Spleen (tissue), 11 donors: ENCODE measurements at regions not wholly inside any gene's neighbourhood (a gene's known extent, or its start where the extent isn't known, plus 50 kb on each side); places are given as distances from the start of the nearest gene placed in this dataset.

Experiments
- DNase-seq: peaks from one replicate; pipeline ENCODE4 v3.0.0-alpha.2; 2020
- H3K27ac ChIP-seq, 8 donors: fragments of 200-600 bp; sonication (generic) in 7 of 8; 1 replicate in 4 of 8; 2 replicates in 4 of 8; pipeline versions ENCODE4 v1.5.0 to v1.8.0; 2016 to 2021; ENCODE audit warnings: inconsistent platforms in 4 of 8, mild to moderate bottlenecking in 4 of 8, moderate library complexity in 1 of 8
- H3K27me3 ChIP-seq, 7 donors: fragments of 200-600 bp; sonication (generic) in 6 of 7; replicated peaks in 1 of 7; 1 replicate in 4 of 7; 2 replicates in 3 of 7; pipeline versions ENCODE4 v1.5.0 to v1.8.0; 2016 to 2021; ENCODE audit warnings: inconsistent platforms in 3 of 7, mild to moderate bottlenecking in 1 of 7
- H3K36me3 ChIP-seq, 6 donors: fragments of 200-600 bp; sonication (generic) in 5 of 6; 1 replicate in 4 of 6; 2 replicates in 2 of 6; pipeline versions ENCODE4 v1.5.0 to v1.8.0; 2016 to 2021; ENCODE audit warnings: inconsistent platforms in 2 of 6
- H3K4me1 ChIP-seq, 6 donors: fragments of 200-600 bp; sonication (generic) in 5 of 6; 1 replicate in 3 of 6; 2 replicates in 3 of 6; pipeline versions ENCODE4 v1.5.0 to v1.8.0; 2016 to 2021; ENCODE audit warnings: inconsistent platforms in 3 of 6
- H3K4me3 ChIP-seq, 8 donors: fragments of 200-600 bp; sonication (generic) in 7 of 8; 1 replicate in 4 of 8; 2 replicates in 4 of 8; pipeline versions ENCODE4 v1.5.0 to v1.8.0; 2016 to 2021; ENCODE audit warnings: inconsistent platforms in 4 of 8, mild to moderate bottlenecking in 4 of 8, moderate library complexity in 2 of 8
- H3K9me3 ChIP-seq, 8 donors: fragments of 200-600 bp; sonication (generic) in 7 of 8; 1 replicate in 4 of 8; 2 replicates in 4 of 8; pipeline versions ENCODE4 v1.5.0 to v1.8.0; 2016 to 2021; ENCODE audit warnings: inconsistent platforms in 4 of 8
- CTCF ChIP-seq, 11 experiments: fragments of 200-600 bp in 7 of 11; fragments of 450-650 bp in 4 of 11; sonication (generic) in 4 of 11; IDR thresholded peaks in 8 of 11; conservative IDR thresholded peaks in 3 of 11; 1 replicate in 7 of 11; 2 replicates in 4 of 11; pipeline versions ENCODE4 v1.4.0 to v1.8.0; 2016 to 2021; ENCODE audit warnings: antibody characterized with exemption in 11 of 11, inconsistent platforms in 4 of 11, mild to moderate bottlenecking in 1 of 11
- POLR2A ChIP-seq, 3 donors: fragments of 450-650 bp; IDR thresholded peaks; one replicate each; pipeline ENCODE4 v1.5.1; 2017; ENCODE audit warnings: antibody characterized with exemption in 3 of 3, mild to moderate bottlenecking in 1 of 3
- POLR2AphosphoS5 ChIP-seq, 3 donors: sonication (generic); formaldehyde crosslinking; IDR thresholded peaks; one replicate each; pipeline ENCODE4 v1.5.1; 2017; ENCODE audit warnings: antibody characterized with exemption in 3 of 3
- WGBS, 5 donors: extraction: QIAGEN DNeasy Blood & Tissue Kit in 3 of 5; methylation state at CpG; one replicate each; pipeline versions ENCODE4 v1.1.5 to v1.1.7; 2013 to 2018; 5-methylcytosine and 5-hydroxymethylcytosine counted together
- intact Hi-C: fragments of 100-400 bp; cut with DNase I; formaldehyde crosslinking; loops from one replicate; pipeline ENCODE4 v1.15.0; 2023; ENCODE audit warnings: low total_unique reads
- donor health status: healthy with polysubstance abuse.
- donor health status: DM: no; HTN: no; CAD: no; lungs with moderate emphysema.
- donor health status: DM: no; HTN: no; CAD: no.
- donor health status: Bipolar disorder and iron deficiency.
- donor health status: healthy.
- donor health status: DM: no; HTN: no; CAD: no.
- donor health status: DM: yes; HTN: yes; CAD: no.

GRCh38 chr12:107152315-107152714, 59.0 kb upstream of the CRY1 start:
- intact Hi-C loops, result no loop called here
- no peak for DNase-seq
- Histone ChIP-seq H3K27ac (no peak overlapping the region), H3K27me3 (peaks cover 0 to 25% (median 4%) of the 10 kb centered on the region in 7 donors), H3K4me3 (no peak overlapping the region), H3K4me1 (no peaks in the 10 kb centered on the region), H3K9me3 (peaks cover 0 to 6% (median 0%) of the 10 kb centered on the region in 8 donors), H3K36me3 (no peaks in the 10 kb centered on the region)
- TF ChIP-seq POLR2AphosphoS5 (IDR thresholded peaks at IDR 0.05), result no peak
- 83 to 90% (median 86%) methylated on average over 3 of the region's 3 CpGs for WGBS, 5 donors

- H3K36me3 ChIP-seq, result no peaks in the 10 kb centered on the region
- DNase-seq, result no peak
- 82 to 98% (median 90%) methylated on average over 2 of the region's 2 CpGs for WGBS, 5 donors
- peaks cover 0 to 45% (median 10%) of the 10 kb centered on the region in 7 donors for H3K27me3 ChIP-seq
- H3K4me1 ChIP-seq, result no peaks in the 10 kb centered on the region
- TF ChIP-seq POLR2A (IDR thresholded peaks at IDR 0.05), result no peak
- TF ChIP-seq CTCF (IDR thresholded peaks at IDR 0.05 in 8 of 11, conservative IDR thresholded peaks at IDR 0.05 in 3 of 11), result no peak
- TF ChIP-seq POLR2AphosphoS5 (IDR thresholded peaks at IDR 0.05), result no peak
- intact Hi-C loops, result no loop called here
- no peaks in the 10 kb centered on the region for H3K9me3 ChIP-seq
- H3K4me3 ChIP-seq, result no peak overlapping the region
- H3K27ac ChIP-seq, result no peak overlapping the region
Measured at GRCh38 chr12:107159384-107159900, 66.1 kb upstream of the CRY1 start.

GRCh38 chr12:107163413-107163812, 70.1 kb upstream of the CRY1 start:
- 85 to 92% (median 86%) methylated on average over 4 of the region's 4 CpGs for WGBS, 5 donors
- no peak for DNase-seq
- Histone ChIP-seq H3K4me1 (no peaks in the 10 kb centered on the region), H3K9me3 (no peaks in the 10 kb centered on the region), H3K36me3 (no peaks in the 10 kb centered on the region), H3K4me3 (no peak overlapping the region), H3K27me3 (peaks cover 0 to 21% (median 0%) of the 10 kb centered on the region in 7 donors), H3K27ac (no peak overlapping the region)
- TF ChIP-seq POLR2A (IDR thresholded peaks at IDR 0.05) (no peak), CTCF (IDR thresholded peaks at IDR 0.05 in 8 of 11, conservative IDR thresholded peaks at IDR 0.05 in 3 of 11) (no peak), POLR2AphosphoS5 (IDR thresholded peaks at IDR 0.05) (no peak)
- intact Hi-C loops, result no loop called here

GRCh38 chr12:107164392-107164791, 71.0 kb upstream of the CRY1 start:
- intact Hi-C loops, result no loop called here
- 56 to 74% (median 64%) methylated on average over 1 of the region's 1 CpG for WGBS, 5 donors
- Histone ChIP-seq H3K4me3 (no peak overlapping the region), H3K9me3 (no peaks in the 10 kb centered on the region), H3K4me1 (no peaks in the 10 kb centered on the region), H3K27ac (no peak overlapping the region), H3K27me3 (peaks cover 0 to 21% (median 0%) of the 10 kb centered on the region in 7 donors), H3K36me3 (no peaks in the 10 kb centered on the region)
- TF ChIP-seq POLR2A (IDR thresholded peaks at IDR 0.05) (no peak), POLR2AphosphoS5 (IDR thresholded peaks at IDR 0.05) (no peak), CTCF (IDR thresholded peaks at IDR 0.05 in 8 of 11, conservative IDR thresholded peaks at IDR 0.05 in 3 of 11) (no peak)
- no peak for DNase-seq

- intact Hi-C loops, result no loop called here
- H3K36me3 ChIP-seq, result no peaks in the 10 kb centered on the region
- no peak for TF ChIP-seq CTCF (IDR thresholded peaks at IDR 0.05 in 8 of 11, conservative IDR thresholded peaks at IDR 0.05 in 3 of 11)
- no peak for TF ChIP-seq POLR2AphosphoS5 (IDR thresholded peaks at IDR 0.05)
- no peak for TF ChIP-seq POLR2A (IDR thresholded peaks at IDR 0.05)
- no peak overlapping the region for H3K27ac ChIP-seq
- WGBS, 5 donors, result 71 to 93% (median 87%) methylated on average over 1 of the region's 1 CpG
- no peak for DNase-seq
- H3K27me3 ChIP-seq, result peaks cover 0 to 20% (median 0%) of the 10 kb centered on the region in 7 donors
- H3K4me1 ChIP-seq, result no peaks in the 10 kb centered on the region
- no peaks in the 10 kb centered on the region for H3K9me3 ChIP-seq
- no peak overlapping the region for H3K4me3 ChIP-seq
Measured at GRCh38 chr12:107165581-107165980, 72.2 kb upstream of the CRY1 start.
